GM19328 (cell line): ENCODE measurements at regions not wholly inside any gene's neighbourhood (a gene's known extent, or its start where the extent isn't known, plus 50 kb on each side); places are given as distances from the start of the nearest gene placed in this dataset.

ENCODE experiments used
- ATAC-seq: cut with Tn5 transposase; IDR thresholded peaks from one replicate; pipeline ENCODE4 v1.9.1; 2021; ENCODE audit warnings: mild to moderate bottlenecking, moderate library complexity; ENCODE audit not compliant: unreplicated experiment

GRCh38 chr5:4053136-4053535, 457.5 kb downstream of the IRX1 start:
- no peak for ATAC-seq

- ATAC-seq, result no peak
These were observed 458.5 kb downstream of the IRX1 start for GRCh38 chr5:4054092-4054491.

- no peak for ATAC-seq
These were observed 463.3 kb downstream of the IRX1 start for GRCh38 chr5:4058899-4059298.

GRCh38 chr5:4065472-4066320, 470.1 kb downstream of the IRX1 start:
- no peak for ATAC-seq

GRCh38 chr5:4068171-4068570, 472.5 kb downstream of the IRX1 start:
- ATAC-seq, result no peak

GRCh38 chr5:4078544-4078943, 482.9 kb downstream of the IRX1 start:
- no peak for ATAC-seq

- no peak for ATAC-seq
These were observed 484.2 kb downstream of the IRX1 start for GRCh38 chr5:4079831-4080230.

- ATAC-seq, result no peak
These were observed 484.7 kb downstream of the IRX1 start for GRCh38 chr5:4080370-4080769.

GRCh38 chr5:4081059-4081458, 485.4 kb downstream of the IRX1 start:
- ATAC-seq, result no peak

GRCh38 chr5:4081466-4081865, 485.8 kb downstream of the IRX1 start:
- ATAC-seq, result no peak

- no peak for ATAC-seq
These were observed 487.4 kb downstream of the IRX1 start for GRCh38 chr5:4082966-4083564.

GRCh38 chr5:4083591-4084337, 488.1 kb downstream of the IRX1 start:
- no peak for ATAC-seq

GRCh38 chr5:4086081-4086480, 490.4 kb downstream of the IRX1 start:
- no peak for ATAC-seq

GRCh38 chr5:4087110-4087509, 491.5 kb downstream of the IRX1 start:
- ATAC-seq, result no peak

- no peak for ATAC-seq
These were observed 493.5 kb downstream of the IRX1 start for GRCh38 chr5:4089087-4089486.

- no peak for ATAC-seq
These were observed 497.6 kb downstream of the IRX1 start for GRCh38 chr5:4093236-4093635.

- ATAC-seq, result no peak
These were observed 498.3 kb downstream of the IRX1 start for GRCh38 chr5:4093970-4094369.

- ATAC-seq, result no peak
These were observed 500.4 kb downstream of the IRX1 start for GRCh38 chr5:4095918-4096630.

GRCh38 chr5:4097199-4097598, 501.6 kb downstream of the IRX1 start:
- ATAC-seq, result no peak

GRCh38 chr5:4098226-4098625, 502.6 kb downstream of the IRX1 start:
- ATAC-seq, result no peak

- ATAC-seq, result no peak
These were observed 503.8 kb downstream of the IRX1 start for GRCh38 chr5:4099386-4099785.
